Sigmoid colon (tissue), 4 donors: ENCODE measurements at regions not wholly inside any gene's neighbourhood (a gene's known extent, or its start where the extent isn't known, plus 50 kb on each side); places are given as distances from the start of the nearest gene placed in this dataset.

Experiments used
- CTCF ChIP-seq, 4 experiments: fragments of 450-650 bp in 3 of 4; fragments of 200-600 bp in 1 of 4; IDR thresholded peaks; one replicate each; pipeline ENCODE4 v1.5.1; 2016 to 2019; ENCODE audit warnings: antibody characterized with exemption in 4 of 4, mild to moderate bottlenecking in 3 of 4, moderate library complexity in 2 of 4
- EP300 ChIP-seq, 4 donors: sonication (generic); formaldehyde crosslinking; IDR thresholded peaks; one replicate each; pipeline ENCODE4 v1.6.1; 2017; ENCODE audit warnings: antibody characterized with exemption in 4 of 4
- POLR2A ChIP-seq, 2 donors: fragments of 450-650 bp; IDR thresholded peaks; one replicate each; pipeline ENCODE4 v1.6.1; 2016; ENCODE audit warnings: antibody characterized with exemption in 2 of 2, mild to moderate bottlenecking in 2 of 2, moderate library complexity in 2 of 2
- POLR2AphosphoS5 ChIP-seq, 4 donors: sonication (generic); formaldehyde crosslinking; IDR thresholded peaks; one replicate each; pipeline ENCODE4 v1.6.1; 2017; ENCODE audit warnings: antibody characterized with exemption in 4 of 4

GRCh38 chr12:127388985-127389384, 878.0 kb upstream of the TMEM132C start:
- no peak for TF ChIP-seq CTCF (IDR thresholded peaks at IDR 0.05)
- no peak for TF ChIP-seq POLR2A (IDR thresholded peaks at IDR 0.05)
- TF ChIP-seq POLR2AphosphoS5 (IDR thresholded peaks at IDR 0.05): no peak
- TF ChIP-seq EP300 (IDR thresholded peaks at IDR 0.05): no peak
